ENCODE measurements at regions not wholly inside any gene's neighbourhood (a gene's known extent, or its start where the extent isn't known, plus 50 kb on each side); places are given as distances from the start of the nearest gene placed in this dataset.

DNA sequence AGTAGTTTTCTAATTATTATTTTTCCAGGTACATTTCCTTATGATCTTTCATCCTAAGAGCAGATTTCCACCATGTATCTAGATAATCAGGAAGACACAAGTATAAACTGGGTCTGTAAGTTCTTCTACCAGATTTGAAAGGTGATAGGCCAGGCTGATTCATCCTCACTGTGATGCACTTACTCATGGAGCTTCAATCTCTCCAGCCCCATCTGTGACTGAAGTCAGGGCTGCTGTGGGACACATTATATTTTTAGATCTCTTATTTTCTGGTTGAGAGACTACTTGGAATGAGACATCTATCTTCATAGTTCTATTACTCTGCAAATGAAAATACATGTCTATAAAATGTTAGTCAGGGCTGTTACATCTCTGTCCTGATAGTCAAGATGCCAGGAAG lies 85.5 kb upstream of the SLC25A13 start:
- DNase-seq, result no peak

DNA sequence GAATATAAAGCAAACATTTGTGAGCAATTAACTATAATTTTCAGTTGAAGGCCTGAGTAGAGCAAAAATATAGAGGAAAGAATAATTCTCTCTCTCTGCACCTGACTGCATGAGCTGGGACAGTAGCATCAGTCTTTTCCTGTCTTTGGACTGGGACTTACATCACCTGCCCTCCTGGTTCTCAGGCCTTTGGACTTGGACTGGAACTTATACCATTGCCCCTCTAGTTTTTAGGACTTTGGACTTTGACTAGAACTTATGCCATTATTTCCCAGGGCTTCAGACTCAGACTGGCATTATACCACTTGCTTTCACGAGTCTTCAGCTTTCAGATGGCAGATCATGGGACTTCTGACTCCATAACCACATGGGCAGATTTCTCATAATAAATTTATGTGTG lies 81.0 kb upstream of the SLC25A13 start:
- DNase-seq, result no peak

GRCh38 chr7:96401200-96401599 lies 79.3 kb upstream of the SLC25A13 start:
- DNase-seq, result no peak

- no peak for DNase-seq
These were observed 78.6 kb upstream of the SLC25A13 start for GRCh38 chr7:96400518-96400917.

DNA sequence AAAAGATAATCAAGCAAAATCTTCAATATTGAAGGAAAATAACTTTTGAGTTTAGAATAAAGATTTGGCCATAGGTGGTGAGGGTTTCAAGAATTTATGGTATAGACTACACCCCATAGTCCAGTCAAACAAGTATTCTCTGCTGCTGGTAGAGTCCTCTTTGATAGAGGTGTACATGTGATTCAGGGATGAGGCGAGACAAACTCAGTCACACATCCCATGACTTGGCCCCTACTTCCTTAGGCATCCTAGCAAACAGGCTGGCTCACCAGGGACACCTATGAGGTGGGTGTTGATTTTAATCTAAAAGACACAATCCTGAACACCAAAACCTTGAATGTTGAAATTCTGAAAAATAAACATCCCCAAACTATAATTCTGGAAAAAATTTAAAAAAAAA lies 78.1 kb upstream of the SLC25A13 start:
- DNase-seq, result no peak

DNA sequence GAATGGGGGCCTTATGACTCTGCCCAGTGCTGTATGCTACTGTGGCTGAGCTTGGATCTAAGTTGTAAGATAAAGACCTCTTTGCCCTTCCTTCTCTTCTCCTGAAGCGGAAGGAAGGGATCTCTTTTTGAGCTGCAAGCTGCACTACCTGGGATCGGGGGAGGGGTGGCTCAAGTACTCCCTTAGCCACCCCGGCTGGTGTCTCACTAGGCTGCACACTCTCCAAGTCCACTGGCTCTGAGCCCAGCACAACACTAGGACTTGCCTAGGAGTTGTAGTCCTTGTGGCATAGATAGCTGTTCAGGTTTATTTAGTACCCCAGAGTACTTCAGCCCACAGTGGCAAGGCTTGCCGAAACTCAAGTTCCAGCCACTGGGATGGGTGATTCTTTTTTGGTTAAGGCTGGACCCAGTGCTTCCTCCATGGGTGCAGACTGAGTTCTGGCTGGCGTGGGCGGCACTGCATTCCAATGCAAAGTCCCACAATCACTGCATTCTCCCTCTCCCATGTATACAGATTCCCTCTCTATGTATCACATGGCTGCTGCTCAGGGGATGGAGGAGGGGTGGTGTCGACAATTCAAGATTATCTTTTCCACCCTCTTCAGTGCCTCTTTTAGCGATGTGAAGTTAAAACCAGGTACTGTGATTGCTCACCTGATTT lies 76.2 kb upstream of the SLC25A13 start:
- DNase-seq, result no peak

DNA sequence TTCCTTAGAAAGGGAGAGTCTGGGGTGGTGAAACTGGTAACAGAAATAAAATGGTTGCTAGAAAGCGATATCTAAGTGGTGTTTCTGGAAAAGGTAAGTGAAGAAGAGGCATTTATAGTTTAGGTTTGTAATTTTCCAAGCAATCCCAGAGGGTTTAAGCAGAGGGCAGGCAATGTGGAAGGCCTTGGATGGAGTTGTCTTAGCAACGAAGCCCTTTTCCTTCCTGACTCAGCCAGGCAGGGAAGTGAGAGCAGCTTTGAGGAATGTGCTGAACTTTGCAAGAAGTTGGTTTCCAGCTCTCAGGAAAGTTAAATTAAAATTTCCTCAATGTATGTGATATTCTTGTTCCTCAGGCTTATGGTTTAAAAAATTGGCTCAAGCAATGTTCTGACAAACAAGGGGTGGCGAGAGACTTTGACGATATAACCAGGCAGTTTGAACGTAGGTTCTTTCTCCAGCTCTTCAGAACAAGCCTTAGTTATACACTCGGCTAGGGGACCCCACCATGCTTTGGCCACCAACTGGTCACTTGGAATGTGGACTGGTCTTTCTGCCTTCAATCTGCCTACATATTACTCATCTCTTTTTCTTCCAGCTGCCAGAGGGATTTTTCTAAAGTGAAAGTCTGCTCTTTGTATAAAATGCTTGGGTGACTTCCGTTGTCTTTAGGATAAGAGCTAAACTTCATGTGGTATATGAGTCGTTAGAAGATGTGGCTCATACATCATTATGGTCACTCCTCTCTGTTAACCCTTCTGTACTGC lies 66.9 kb upstream of the SLC25A13 start:
- DNase-seq, result no peak

DNA sequence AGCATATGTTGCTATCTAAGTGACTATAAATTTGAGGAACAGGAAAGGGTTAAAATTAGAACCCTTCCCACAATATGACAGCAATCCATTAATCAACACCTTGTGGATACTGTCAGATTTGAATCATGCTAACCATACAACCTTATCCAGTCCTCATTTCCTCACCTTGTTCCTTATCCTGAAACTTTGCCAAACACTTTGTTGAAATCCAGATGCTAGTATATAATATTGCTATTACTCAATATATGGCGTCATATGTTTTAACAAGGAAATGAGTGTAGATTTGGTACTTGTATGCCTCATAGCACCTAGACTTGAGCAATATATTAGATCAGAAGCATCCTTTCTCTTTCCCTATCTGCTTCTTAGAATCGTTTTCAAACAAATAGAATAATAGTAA lies 66.3 kb upstream of the SLC25A13 start:
- DNase-seq, result no peak

DNA sequence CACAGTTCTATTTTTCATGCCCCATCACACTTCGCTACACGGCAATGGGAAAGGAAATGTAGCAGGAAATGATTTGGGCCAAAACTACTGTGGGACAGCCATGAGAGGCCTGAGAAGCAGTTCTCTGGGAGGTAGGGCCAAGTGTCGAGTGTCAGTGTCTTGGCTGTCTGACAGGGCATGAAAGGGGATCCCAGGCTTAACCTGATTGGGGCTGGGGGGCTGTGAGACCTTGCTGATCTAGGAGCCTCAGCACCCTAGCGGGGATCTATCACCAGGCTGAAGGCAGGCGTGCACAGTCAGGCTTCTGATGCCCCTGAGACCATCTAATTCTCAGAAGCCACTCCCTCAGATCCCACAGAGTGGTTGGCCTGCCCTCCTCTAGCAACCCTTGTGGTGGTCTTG lies 58.2 kb upstream of the SLC25A13 start:
- peak in 1 of 2 experiments; percentile 20 for DNase-seq

- DNase-seq, result no peak
These were observed 55.5 kb upstream of the SLC25A13 start for GRCh38 chr7:96377399-96377798.

Measured in NCI-H1930 (cell line).